ENCODE measurements at regions not wholly inside any gene's neighbourhood (a gene's known extent, or its start where the extent isn't known, plus 50 kb on each side); places are given as distances from the start of the nearest gene placed in this dataset.

- DNase-seq (no peak), ATAC-seq (no peak)
- intact Hi-C loops (cut with micrococcal nuclease) = no loop called here
- TF ChIP-seq CTCF (IDR thresholded peaks at IDR 0.05) = no peak
- peaks cover 16% of the 10 kb centered on the region for H3K36me3 Mint-ChIP-seq (ENCODE audit: low read depth)
- H3K27me3 Mint-ChIP-seq = no peaks in the 10 kb centered on the region
- H3K9me3 Mint-ChIP-seq = no peaks in the 10 kb centered on the region
- CTCF ChIA-PET = interaction anchor here (0.8 to 1.0 kb wide), 2 partner anchors 12 to 216 kb away, joined by 3 to 4 read pairs; no protein-coding TSS in a partner anchor
- POLR2A ChIA-PET = no interaction called here
- H3K27ac Mint-ChIP-seq = peak overlapping the region; percentile 35
- no peak overlapping the region for H3K4me3 Mint-ChIP-seq
- peaks cover 17% of the 10 kb centered on the region for H3K4me1 Mint-ChIP-seq (ENCODE audit: low read depth)
Observed at GRCh38 chr6:144478483-144478882, 193.3 kb downstream of the UTRN start.

GRCh38 chr6:144479991-144480390 is 194.9 kb downstream of the UTRN start:
- Mint-ChIP-seq H3K36me3 (ENCODE audit: low read depth) (peaks cover 12% of the 10 kb centered on the region), H3K4me1 (ENCODE audit: low read depth) (peaks cover 21% of the 10 kb centered on the region), H3K27ac (no peak overlapping the region), H3K9me3 (no peaks in the 10 kb centered on the region), H3K27me3 (no peaks in the 10 kb centered on the region), H3K4me3 (no peak overlapping the region)
- ChIA-PET POLR2A (interaction anchor here (1.0 kb wide), 1 partner anchor 11 kb away, joined by 6 read pairs; no protein-coding TSS in a partner anchor), CTCF (interaction anchor here (1.0 to 3.2 kb wide), 6 partner anchors 11 to 375 kb away, joined by 3 to 15 read pairs (median 4); no protein-coding TSS in a partner anchor)
- DNase-seq (no peak), ATAC-seq (no peak)
- intact Hi-C loops (cut with micrococcal nuclease) = loop anchor here (5.0 kb wide), 2 partner anchors 128 to 373 kb away; no protein-coding TSS in a partner anchor
- TF ChIP-seq CTCF (IDR thresholded peaks at IDR 0.05) = no peak

- Mint-ChIP-seq H3K4me1 (ENCODE audit: low read depth) (peaks cover 21% of the 10 kb centered on the region), H3K27ac (no peak overlapping the region), H3K27me3 (no peaks in the 10 kb centered on the region), H3K4me3 (no peak overlapping the region), H3K36me3 (ENCODE audit: low read depth) (peaks cover 11% of the 10 kb centered on the region), H3K9me3 (no peaks in the 10 kb centered on the region)
- no peak for ATAC-seq
- no peak for DNase-seq
- no peak for TF ChIP-seq CTCF (IDR thresholded peaks at IDR 0.05)
- intact Hi-C loops (cut with micrococcal nuclease) = loop anchor here (5.0 kb wide), 2 partner anchors 128 to 373 kb away; no protein-coding TSS in a partner anchor
- ChIA-PET CTCF (interaction anchor here (0.9 to 3.2 kb wide), 5 partner anchors 10 to 401 kb away, joined by 3 to 15 read pairs (median 4); no protein-coding TSS in a partner anchor), POLR2A (no interaction called here)
Observed at GRCh38 chr6:144480473-144480872, 195.3 kb downstream of the UTRN start.

GRCh38 chr6:144481527-144481926 is 196.4 kb downstream of the UTRN start:
- no peak for TF ChIP-seq CTCF (IDR thresholded peaks at IDR 0.05)
- ChIA-PET CTCF (interaction anchor here (0.9 to 3.3 kb wide), 19 partner anchors 8 to 377 kb away, joined by 3 to 15 read pairs (median 4); no protein-coding TSS in a partner anchor), POLR2A (no interaction called here)
- H3K27me3 Mint-ChIP-seq = no peaks in the 10 kb centered on the region
- H3K9me3 Mint-ChIP-seq = no peaks in the 10 kb centered on the region
- no peak overlapping the region for H3K4me3 Mint-ChIP-seq
- peaks cover 16% of the 10 kb centered on the region for H3K36me3 Mint-ChIP-seq (ENCODE audit: low read depth)
- DNase-seq (no peak), ATAC-seq (no peak)
- peak overlapping the region; percentile 43 for H3K27ac Mint-ChIP-seq
- intact Hi-C loops (cut with micrococcal nuclease) = loop anchor here (5.0 kb wide), 2 partner anchors 129 to 374 kb away; no protein-coding TSS in a partner anchor
- peaks cover 21% of the 10 kb centered on the region for H3K4me1 Mint-ChIP-seq (ENCODE audit: low read depth)

GRCh38 chr6:144482142-144482541 is 197.0 kb downstream of the UTRN start:
- peaks cover 21% of the 10 kb centered on the region for H3K4me1 Mint-ChIP-seq (ENCODE audit: low read depth)
- peaks cover 16% of the 10 kb centered on the region for H3K36me3 Mint-ChIP-seq (ENCODE audit: low read depth)
- H3K27me3 Mint-ChIP-seq = no peaks in the 10 kb centered on the region
- ChIA-PET CTCF (interaction anchor here (0.7 to 3.3 kb wide), 19 partner anchors 8 to 377 kb away, joined by 3 to 15 read pairs (median 4); no protein-coding TSS in a partner anchor), POLR2A (no interaction called here)
- H3K4me3 Mint-ChIP-seq = no peak overlapping the region
- no peaks in the 10 kb centered on the region for H3K9me3 Mint-ChIP-seq
- TF ChIP-seq CTCF (IDR thresholded peaks at IDR 0.05) = peak; percentile 71
- H3K27ac Mint-ChIP-seq = peak overlapping the region; percentile 43
- ATAC-seq (peak; percentile 83), DNase-seq (peak; percentile 87)
- intact Hi-C loops (cut with micrococcal nuclease) = loop anchor here (5.0 kb wide), 2 partner anchors 130 to 375 kb away; no protein-coding TSS in a partner anchor
